GM19238 (cell line): ENCODE measurements at regions not wholly inside any gene's neighbourhood (a gene's known extent, or its start where the extent isn't known, plus 50 kb on each side); places are given as distances from the start of the nearest gene placed in this dataset.
"Not testable (repeated sequence)": the region's sequence is repeated elsewhere in the genome, so short reads cannot be mapped to it uniquely, and the experiment has no call there.

Experiments used
- DNase-seq: peaks from one replicate; pipeline ENCODE4 v3.0.0; 2011; ENCODE audit warnings: low spot score; ENCODE audit not compliant: insufficient read length

DNA sequence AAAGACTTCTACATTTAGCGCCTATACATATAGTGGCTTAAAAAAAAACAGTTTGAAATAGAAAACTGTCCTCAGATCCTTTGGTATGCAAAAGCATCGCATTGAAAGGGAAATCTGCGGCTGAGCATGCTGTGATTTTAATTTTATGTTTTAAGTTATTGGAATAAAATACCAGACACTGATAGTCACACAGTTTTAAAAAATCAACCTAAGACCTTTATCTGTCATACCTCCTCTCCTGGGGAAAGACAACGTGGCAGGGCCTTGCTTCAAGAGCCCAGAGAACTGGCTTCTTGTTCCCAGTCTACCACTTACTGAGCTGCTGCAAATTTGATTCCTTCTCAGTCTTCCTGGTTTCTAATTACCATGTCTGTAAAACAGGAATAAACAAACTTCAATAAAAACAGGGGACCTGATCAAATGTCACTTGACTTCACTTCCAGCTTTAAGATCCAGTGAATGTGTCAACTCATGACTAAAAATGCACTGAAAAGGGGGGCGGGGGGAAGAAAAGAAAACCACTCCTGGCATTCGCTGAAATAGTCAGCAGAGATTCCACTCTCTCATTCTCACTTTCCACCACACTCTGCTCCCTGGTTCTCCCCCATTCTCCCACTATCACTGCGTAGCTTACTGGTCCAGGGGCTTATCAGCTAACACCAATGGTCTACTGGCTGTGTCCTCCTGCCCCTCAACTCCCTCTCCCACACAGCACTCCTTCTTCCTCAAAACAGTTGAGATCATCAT lies 494.7 kb upstream of the MARCKS start:
- DNase-seq, result no peak

GRCh38 chr6:113363048-113363798 lies 493.9 kb upstream of the MARCKS start:
- no peak for DNase-seq

DNA sequence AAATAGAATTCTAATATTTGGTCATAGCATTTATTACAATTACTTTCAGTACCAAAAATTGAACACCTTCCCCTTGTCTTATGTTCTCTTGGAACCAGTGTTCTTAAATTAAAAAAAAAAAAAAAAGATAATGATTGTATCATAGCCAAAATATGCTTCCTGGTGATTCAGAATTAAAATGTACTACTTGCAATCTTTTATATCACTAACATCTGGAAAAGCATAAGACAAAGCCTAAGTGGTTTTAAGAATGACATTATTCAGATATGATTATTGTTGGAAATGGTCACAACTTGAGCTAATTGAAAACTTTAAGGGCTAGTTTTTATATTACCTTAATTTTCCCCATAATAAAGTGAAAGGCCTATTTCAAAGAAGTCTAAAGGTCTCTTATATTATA lies 493.3 kb upstream of the MARCKS start:
- no peak for DNase-seq

DNA sequence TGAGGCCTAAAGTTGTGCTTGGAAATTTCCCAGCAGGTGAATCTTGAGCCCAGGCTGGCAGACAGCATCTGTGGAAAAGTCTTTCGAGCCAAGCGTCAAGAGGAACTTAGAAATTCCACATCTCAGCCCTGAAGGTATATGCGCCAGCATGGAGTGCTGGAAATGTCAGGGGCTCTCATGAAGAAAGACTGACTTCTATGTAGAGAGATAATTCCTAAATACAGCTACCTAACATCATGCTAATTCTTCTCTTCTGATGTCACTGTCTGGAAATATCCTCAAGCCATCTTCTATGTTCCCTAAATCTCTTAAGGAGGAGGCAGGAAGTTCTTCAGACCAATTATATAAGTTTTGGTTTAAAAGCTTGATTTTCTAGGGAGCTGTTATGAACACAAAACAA lies 492.4 kb upstream of the MARCKS start:
- no peak for DNase-seq

- DNase-seq, result no peak
These were observed 492.0 kb upstream of the MARCKS start for GRCh38 chr6:113365191-113365590.

DNA sequence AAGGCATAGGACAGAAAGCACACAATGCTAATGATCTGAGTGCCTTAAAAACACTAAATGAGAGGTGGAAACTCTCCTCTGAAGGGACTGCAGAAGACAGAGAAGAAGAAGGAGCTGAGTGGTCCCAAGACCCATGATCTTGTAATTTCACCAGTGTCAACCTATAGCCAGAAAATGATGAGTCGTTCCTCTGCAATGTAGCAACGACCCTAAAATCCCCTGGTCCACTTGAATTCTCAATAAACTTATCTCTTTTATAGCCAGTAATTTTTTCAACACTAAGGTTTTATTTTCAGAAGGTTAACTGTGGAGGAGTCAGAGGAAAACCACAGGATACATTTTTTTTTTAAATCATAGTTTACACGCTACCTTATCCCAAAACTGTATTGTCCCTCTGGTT lies 490.6 kb upstream of the MARCKS start:
- DNase-seq, result no peak

DNA sequence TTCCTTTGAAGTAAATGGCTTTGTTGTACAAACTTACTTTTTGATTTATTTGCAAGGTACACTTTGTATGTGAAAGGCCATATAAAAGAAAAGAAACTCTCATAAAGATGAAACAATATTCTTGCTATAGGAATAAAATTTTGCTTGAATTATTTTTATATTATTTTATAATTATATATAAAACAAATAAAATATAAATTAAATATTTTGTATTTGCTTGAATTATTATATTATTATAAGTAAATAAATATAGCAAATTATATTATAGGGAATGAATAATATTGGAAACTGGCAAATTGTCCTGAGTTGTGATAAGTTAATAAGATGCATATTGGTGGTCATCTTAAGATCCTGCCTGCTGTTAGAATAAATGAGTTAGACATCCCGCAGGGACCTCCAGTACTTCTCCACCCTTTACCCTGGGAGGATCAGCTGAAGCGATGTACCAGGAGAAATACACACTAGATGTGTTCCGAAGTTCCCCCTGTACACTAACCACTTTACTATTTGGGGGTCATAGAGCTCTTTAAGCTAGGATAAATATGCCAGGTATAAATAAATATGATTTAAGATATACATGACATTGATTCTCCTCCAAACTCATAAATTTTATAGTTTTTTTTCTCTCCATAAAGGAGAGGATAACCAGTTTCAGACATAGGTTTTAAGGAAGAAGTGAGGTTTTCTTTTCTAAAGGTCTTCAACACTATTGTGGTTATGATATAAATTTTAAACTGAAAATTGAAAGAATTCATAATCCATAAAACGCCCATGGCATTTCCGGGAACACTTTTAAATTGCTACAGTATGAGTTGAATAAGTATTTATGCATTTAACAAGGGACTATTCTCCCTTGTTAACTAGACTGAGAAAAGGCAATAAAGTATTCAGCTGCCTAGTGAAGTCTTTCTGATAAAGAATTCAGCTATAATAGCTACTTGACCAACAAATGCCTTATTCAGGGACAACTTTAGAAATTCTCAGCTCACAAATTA lies 486.3 kb upstream of the MARCKS start:
- DNase-seq, result no peak

DNA sequence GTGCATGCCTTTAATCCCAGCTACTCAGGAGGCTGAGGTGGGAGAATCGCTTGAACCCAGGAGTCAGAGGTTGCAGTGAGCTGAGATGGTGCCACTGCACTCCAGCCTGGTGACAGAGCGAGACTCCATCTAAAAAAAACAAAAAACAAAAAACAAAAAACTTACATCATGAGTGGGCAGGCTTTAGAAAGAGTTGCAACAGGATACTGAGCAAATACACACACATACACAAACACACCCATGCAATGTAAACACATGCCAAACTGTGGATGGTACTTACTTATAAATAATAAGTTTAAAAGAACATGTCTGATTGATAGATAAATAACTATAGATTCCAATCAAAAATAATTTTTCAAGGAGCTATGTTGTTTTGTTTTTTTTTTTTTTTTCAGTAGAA lies 481.7 kb upstream of the MARCKS start:
- DNase-seq, result not testable (repeated sequence)

DNA sequence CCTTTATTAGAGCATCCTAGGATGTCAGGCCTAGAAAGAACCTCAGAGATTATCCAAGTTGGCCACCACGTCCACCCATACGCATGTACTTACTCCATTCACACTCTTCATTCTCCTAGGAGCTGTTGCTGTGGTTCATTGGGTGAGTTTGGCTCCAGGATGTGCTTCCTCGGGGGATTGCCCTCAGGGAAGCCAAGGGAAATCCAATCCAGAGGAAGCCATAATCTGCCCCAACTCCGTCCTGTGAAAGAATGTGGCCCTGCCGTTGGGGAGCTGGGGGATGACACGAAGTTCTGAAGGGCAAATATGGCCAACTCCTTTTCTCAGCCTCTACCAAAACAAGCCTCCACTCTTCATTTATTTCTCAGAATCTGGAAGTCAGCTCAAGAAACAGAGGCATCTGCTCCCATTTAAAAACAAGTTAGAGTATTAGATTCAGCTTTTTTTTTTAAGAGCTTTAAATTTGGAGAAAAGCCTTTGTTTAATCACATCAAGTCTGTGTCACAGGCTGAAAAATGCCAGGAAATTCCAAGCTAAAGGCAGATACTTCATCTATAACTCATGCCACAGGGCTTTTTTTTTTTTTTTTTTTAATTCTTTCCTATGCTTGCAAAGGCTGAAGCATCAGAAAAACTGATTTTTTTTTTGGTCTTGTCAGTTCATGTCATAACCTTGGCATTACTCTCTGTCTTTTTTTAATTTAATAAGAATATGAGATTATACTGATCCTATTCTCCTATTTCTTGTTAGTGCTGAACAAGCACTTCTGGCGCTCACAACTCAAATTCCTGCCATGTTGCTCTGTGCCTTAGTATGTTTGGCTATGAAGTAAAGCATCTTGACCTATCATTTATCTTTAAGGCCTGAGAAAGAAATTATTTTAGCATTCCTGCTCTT lies 480.9 kb upstream of the MARCKS start:
- DNase-seq, result no peak

GRCh38 chr6:113376847-113377165 lies 480.3 kb upstream of the MARCKS start:
- no peak for DNase-seq

GRCh38 chr6:113377362-113377942 lies 479.7 kb upstream of the MARCKS start:
- DNase-seq, result no peak

DNA sequence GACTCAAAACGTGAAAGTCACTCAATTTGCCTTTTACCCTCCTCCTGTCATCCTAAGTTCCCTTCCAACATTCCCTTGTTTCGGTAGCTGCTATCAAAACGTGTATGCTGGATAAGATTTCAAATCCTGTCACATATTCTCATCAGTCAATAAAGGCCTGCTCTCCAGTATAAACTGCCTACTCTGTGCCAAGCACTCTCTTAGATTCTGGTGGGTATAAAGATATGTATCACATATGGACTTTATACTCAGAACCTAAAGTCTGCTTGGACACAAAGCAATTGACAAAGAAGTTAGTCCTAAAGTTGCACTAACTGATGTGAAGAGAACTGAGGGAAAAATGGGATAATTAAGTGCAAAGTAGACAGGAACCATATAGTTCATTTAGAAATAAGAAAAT lies 476.6 kb upstream of the MARCKS start:
- DNase-seq, result no peak

DNA sequence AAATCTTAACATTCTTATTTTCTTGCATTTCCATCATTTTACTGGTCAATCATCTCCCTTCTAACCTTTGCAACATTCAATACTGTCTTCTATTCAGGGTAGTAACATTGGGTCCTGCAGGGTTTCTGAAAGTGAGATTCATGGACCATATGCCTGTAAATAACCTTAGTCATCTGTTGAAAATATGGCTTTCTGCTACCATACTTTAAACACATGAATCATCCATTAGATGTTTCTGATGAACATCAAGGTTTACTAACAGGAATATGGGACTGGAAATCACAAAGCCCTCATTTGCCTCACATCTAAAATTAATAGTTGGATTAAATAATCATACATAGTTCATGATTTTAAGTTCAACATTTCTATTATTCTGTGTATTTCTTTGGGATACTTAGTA lies 475.9 kb upstream of the MARCKS start:
- DNase-seq, result no peak

DNA sequence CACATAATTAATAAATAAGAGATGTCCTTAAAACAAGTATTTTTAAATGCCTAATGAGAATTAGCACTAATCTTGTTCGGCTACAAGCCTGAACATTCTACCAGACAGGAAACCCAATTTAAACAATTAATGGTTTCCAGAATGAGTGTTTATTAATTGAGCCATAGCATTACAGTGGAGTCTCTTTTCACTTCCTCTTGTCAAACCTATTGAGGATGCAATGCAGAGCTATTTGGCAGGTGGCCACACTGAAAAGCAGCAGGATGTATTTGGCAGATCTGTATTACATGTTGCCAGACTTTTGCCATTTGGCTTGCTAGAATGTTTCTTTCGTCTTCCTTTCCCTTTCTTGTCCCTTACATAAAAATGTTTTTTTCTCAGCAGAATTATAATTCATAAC lies 475.2 kb upstream of the MARCKS start:
- peak; percentile 13 for DNase-seq

- DNase-seq, result no peak
These were observed 473.4 kb upstream of the MARCKS start for GRCh38 chr6:113383701-113384100.

DNA sequence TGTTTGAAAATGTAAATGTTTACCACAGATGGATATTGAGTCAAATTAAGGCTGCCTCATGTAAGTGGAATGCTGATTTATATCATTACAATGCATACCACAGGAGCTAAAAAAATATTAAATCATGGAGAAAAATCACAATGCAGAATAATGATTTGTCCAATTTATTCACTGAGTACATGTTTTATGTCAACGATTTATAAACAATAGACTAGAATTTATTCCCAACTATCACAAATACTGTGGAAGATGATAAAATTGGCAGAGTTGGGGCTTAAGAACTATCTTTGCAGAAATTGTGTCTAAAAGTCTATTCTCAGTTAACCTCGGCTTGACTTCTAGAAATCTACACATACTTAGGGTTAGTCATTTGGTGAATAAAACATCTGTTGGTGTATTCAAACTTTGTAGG lies 472.1 kb upstream of the MARCKS start:
- no peak for DNase-seq

DNA sequence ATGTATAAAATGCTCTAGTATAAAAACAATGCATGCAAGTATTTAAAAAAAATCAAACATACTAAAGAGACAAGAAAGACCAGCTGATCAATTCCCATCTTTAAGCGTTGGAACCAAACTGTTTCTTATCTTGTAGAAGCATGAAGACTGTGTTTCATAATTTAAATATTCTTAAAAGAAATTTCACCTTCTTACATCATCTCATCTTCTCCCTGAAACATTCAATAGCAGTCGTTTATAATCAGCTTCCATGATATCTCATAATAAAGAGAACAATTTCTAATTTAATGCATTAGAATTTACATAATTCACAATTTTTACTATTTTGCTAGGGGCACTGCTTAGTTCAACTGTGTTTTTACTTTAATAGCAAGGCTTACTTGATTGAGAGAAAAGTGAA lies 468.1 kb upstream of the MARCKS start:
- no peak for DNase-seq

DNA sequence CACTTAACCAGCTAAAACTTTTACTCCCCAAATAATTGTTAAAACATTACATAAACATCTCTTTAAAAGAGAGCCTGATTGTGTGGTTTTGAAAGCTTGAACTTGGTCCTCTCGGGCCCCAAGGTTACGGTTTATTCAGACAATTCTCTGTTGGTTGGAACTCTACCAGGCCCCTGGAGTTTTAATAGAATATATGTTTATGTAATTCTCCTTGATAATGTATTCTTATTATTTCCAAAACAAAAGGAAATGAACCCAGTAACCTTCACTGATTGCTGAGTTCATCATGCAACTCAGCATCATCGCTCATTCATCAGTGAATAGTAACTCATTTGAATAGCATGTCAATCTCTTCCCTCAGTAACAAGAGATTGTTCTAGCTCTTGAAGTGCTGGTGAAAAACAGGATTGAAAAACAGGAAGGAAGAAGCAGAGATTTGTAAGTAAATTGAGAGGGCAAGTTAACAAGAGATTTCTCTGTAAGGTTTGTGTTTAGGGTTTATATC lies 464.5 kb upstream of the MARCKS start:
- DNase-seq, result no peak

DNA sequence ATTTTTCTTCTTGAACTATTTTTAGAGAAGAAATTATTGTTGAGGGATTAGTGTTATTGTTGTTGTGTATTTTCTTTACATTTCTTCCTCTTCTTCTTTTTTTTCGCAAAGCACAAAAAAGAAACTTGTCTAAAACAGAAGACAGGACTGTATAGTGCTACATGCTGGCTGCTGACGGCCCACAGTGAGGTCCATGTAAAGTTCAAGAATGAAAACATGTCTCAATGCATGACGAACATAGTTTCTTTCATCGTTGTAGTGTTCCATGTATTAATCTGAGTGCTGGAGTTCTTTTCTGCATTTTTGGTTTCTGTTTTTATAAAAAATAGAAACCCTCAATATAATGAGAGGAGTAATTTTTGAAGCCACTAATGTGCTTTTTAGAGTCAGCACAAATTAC lies 462.9 kb upstream of the MARCKS start:
- DNase-seq, result no peak

DNA sequence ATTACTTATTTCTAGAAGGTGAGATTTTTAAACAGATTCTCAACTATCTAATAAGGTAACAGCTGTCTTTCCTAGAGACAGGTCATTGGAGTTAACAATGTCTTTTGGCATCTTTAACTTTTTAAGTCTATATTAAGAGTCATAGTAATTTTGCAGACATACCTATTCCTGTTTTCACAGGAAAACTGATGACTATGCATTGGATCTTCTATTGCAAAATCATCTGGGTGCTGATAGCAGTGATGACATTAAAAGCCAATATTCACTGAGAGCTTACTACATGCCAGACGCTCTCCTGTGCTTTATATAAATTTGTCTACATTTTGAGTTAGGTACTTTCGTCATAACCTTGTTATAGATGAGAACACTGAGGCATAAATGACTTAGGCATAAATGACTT lies 462.4 kb upstream of the MARCKS start:
- DNase-seq, result no peak
